CD14-positive monocyte (primary cell): ENCODE measurements at regions not wholly inside any gene's neighbourhood (a gene's known extent, or its start where the extent isn't known, plus 50 kb on each side); places are given as distances from the start of the nearest gene placed in this dataset.

Source experiments
- DNase-seq, 3 donors: peaks; one replicate each; pipeline ENCODE4 v3.0.0-alpha.2; 2011 to 2022
- H2AFZ ChIP-seq: 2 replicates; pipeline ENCODE4 v1.6.0; 2012; ENCODE audit warnings: mild to moderate bottlenecking, low read depth, low read length, inconsistent platforms; ENCODE audit not compliant: insufficient read depth, poor library complexity, severe bottlenecking
- H3K27ac ChIP-seq, 2 donors: 1 replicate in 1 of 2; 2 replicates in 1 of 2; pipeline ENCODE4 v1.5.1; 2012 to 2013; ENCODE audit warnings: low read length in 2 of 2, control low read depth in 1 of 2, inconsistent platforms in 1 of 2, low read depth in 1 of 2, mild to moderate bottlenecking in 1 of 2
- H3K27me3 ChIP-seq, 2 donors: one replicate each; pipeline versions ENCODE4 v1.6.0 to v1.6.1; 2011 to 2013; ENCODE audit warnings: low read length in 2 of 2; ENCODE audit not compliant: control insufficient read depth in 2 of 2, insufficient read depth in 2 of 2
- H3K36me3 ChIP-seq, 2 donors: replicated peaks in 1 of 2; 1 replicate in 1 of 2; 2 replicates in 1 of 2; pipeline versions ENCODE4 v1.5.1 to v1.6.1; 2012 to 2013; ENCODE audit warnings: low read length in 2 of 2, control low read depth in 1 of 2, inconsistent platforms in 1 of 2, mild to moderate bottlenecking in 1 of 2; ENCODE audit not compliant: insufficient read depth in 2 of 2, control insufficient read depth in 1 of 2
- H3K4me1 ChIP-seq, 2 donors: 1 replicate in 1 of 2; 2 replicates in 1 of 2; pipeline versions ENCODE4 v1.5.1 to v1.6.1; 2012 to 2013; ENCODE audit warnings: low read length in 2 of 2, control low read depth in 1 of 2, inconsistent platforms in 1 of 2, mild to moderate bottlenecking in 1 of 2, moderate library complexity in 1 of 2; ENCODE audit not compliant: insufficient read depth in 2 of 2, control insufficient read depth in 1 of 2
- H3K4me2 ChIP-seq: replicated peaks from 2 replicates; pipeline ENCODE3; 2012; ENCODE audit warnings: low read length, moderate library complexity, mild to moderate bottlenecking; ENCODE audit not compliant: poor library complexity, severe bottlenecking; ENCODE audit errors: extremely low read depth
- H3K4me3 ChIP-seq, 3 experiments: fragments of 200-600 bp in 1 of 3; sonication (generic) in 1 of 3; replicated peaks in 1 of 3; 1 replicate in 2 of 3; 2 replicates in 1 of 3; pipeline ENCODE4 v1.5.1; 2011 to 2013; ENCODE audit warnings: low read length in 3 of 3, mild to moderate bottlenecking in 3 of 3, control low read depth in 2 of 3, low read depth in 2 of 3, inconsistent platforms in 1 of 3, moderate library complexity in 1 of 3
- H3K79me2 ChIP-seq: 2 replicates; pipeline ENCODE4 v1.6.0; 2012; ENCODE audit warnings: mild to moderate bottlenecking, control low read depth, inconsistent platforms, low read length, moderate library complexity; ENCODE audit not compliant: insufficient read depth
- H3K9ac ChIP-seq: 2 replicates; pipeline ENCODE4 v1.6.0; 2017; ENCODE audit warnings: low read length, mild to moderate bottlenecking; ENCODE audit not compliant: insufficient read depth, poor library complexity, severe bottlenecking
- H3K9me3 ChIP-seq, 2 donors: replicated peaks in 1 of 2; 1 replicate in 1 of 2; 2 replicates in 1 of 2; pipeline versions ENCODE4 v1.5.1 to v1.6.1; 2012 to 2013; ENCODE audit warnings: low read length in 2 of 2, control low read depth in 1 of 2; ENCODE audit not compliant: control insufficient read depth in 1 of 2, insufficient read depth in 1 of 2
- H4K20me1 ChIP-seq: 2 replicates; pipeline ENCODE4 v1.6.0; 2012; ENCODE audit warnings: mild to moderate bottlenecking, low read length, control low read depth, moderate library complexity; ENCODE audit not compliant: insufficient read depth
- H3K27ac Mint-ChIP-seq, 7 donors: one replicate each; pipeline ENCODE4 v1.8.0; 2020; ENCODE audit warnings: mild to moderate bottlenecking in 7 of 7, mixed read lengths in 7 of 7, moderate library complexity in 6 of 7, inconsistent platforms in 2 of 7
- H3K27me3 Mint-ChIP-seq, 3 donors: one replicate each; pipeline ENCODE4 v1.8.0; 2021 to 2022; ENCODE audit warnings: low read depth in 3 of 3, mild to moderate bottlenecking in 3 of 3, mixed read lengths in 3 of 3, moderate library complexity in 3 of 3, inconsistent platforms in 1 of 3
- H3K36me3 Mint-ChIP-seq, 2 donors: one replicate each; pipeline ENCODE4 v1.8.0; 2020; ENCODE audit warnings: mixed read lengths in 2 of 2, inconsistent platforms in 1 of 2, mild to moderate bottlenecking in 1 of 2
- H3K4me1 Mint-ChIP-seq: one replicate; pipeline ENCODE4 v1.8.0; 2020; ENCODE audit warnings: mild to moderate bottlenecking, mixed read lengths
- H3K4me3 Mint-ChIP-seq, 2 donors: one replicate each; pipeline ENCODE4 v1.8.0; 2020; ENCODE audit warnings: mild to moderate bottlenecking in 2 of 2, mixed read lengths in 2 of 2, moderate library complexity in 1 of 2
- H3K9me3 Mint-ChIP-seq, 7 donors: one replicate each; pipeline ENCODE4 v1.8.0; 2020 to 2022; ENCODE audit warnings: mixed read lengths in 7 of 7, mild to moderate bottlenecking in 6 of 7, moderate library complexity in 6 of 7, inconsistent platforms in 2 of 7
- CTCF ChIP-seq: fragments of 200-600 bp; IDR thresholded peaks from one replicate; pipeline ENCODE4 v1.8.0; 2022; ENCODE audit warnings: antibody characterized with exemption, mild to moderate bottlenecking
- WGBS: methylation state at CpG from one replicate; pipeline ENCODE4 v1.1.5; 2013; ENCODE audit warnings: missing lambda C conversion rate; ENCODE audit not compliant: insufficient coverage; 5-methylcytosine and 5-hydroxymethylcytosine counted together
- intact Hi-C, 2 donors: fragments of 100-400 bp; cut with micrococcal nuclease; formaldehyde crosslinking; loops; one replicate each; pipeline versions ENCODE4 v1.15.0 to v1.15.1; 2023

- TF ChIP-seq CTCF: no peak
- no peaks in the 10 kb centered on the region for H3K27me3 ChIP-seq
- no CpG with 5 or more reads among the region's 2 CpGs for WGBS
- H4K20me1 ChIP-seq: no peaks in the 10 kb centered on the region
- no peak overlapping the region for H3K27ac Mint-ChIP-seq
- H3K4me3 Mint-ChIP-seq: no peak overlapping the region
- no peak overlapping the region for H3K4me3 ChIP-seq
- no peak overlapping the region for H3K27ac ChIP-seq
- H3K9me3 Mint-ChIP-seq: peaks cover 0 to 2% (median 0%) of the 10 kb centered on the region in 7 donors
- H3K4me1 ChIP-seq: no peaks in the 10 kb centered on the region
- no peaks in the 10 kb centered on the region for H3K4me1 Mint-ChIP-seq
- H3K27me3 Mint-ChIP-seq: peaks cover 0 to 2% (median 0%) of the 10 kb centered on the region in 3 donors
- H3K4me2 ChIP-seq: no peak overlapping the region
- H3K9ac ChIP-seq: no peak overlapping the region
- H3K36me3 Mint-ChIP-seq: no peaks in the 10 kb centered on the region
- no peak overlapping the region for H2AFZ ChIP-seq
- H3K79me2 ChIP-seq: no peaks in the 10 kb centered on the region
- DNase-seq: no peak
- no peaks in the 10 kb centered on the region for H3K9me3 ChIP-seq
- H3K36me3 ChIP-seq: no peaks in the 10 kb centered on the region
- intact Hi-C loops: no loop called here
These were observed 134.0 kb upstream of the SEMA3A start for GRCh38 chr7:84328571-84328970.

GRCh38 chr7:84324136-84324630 lies 129.6 kb upstream of the SEMA3A start:
- peaks cover 0 to 7% (median 4%) of the 10 kb centered on the region in 7 donors for H3K9me3 Mint-ChIP-seq
- TF ChIP-seq CTCF: no peak
- Histone ChIP-seq H3K79me2 (no peaks in the 10 kb centered on the region), H3K4me2 (no peak overlapping the region), H3K4me1 (no peaks in the 10 kb centered on the region), H4K20me1 (no peaks in the 10 kb centered on the region), H3K9me3 (no peaks in the 10 kb centered on the region), H3K36me3 (no peaks in the 10 kb centered on the region), H3K27ac (no peak overlapping the region), H3K27me3 (no peaks in the 10 kb centered on the region), H3K4me3 (no peak overlapping the region), H2AFZ (no peak overlapping the region), H3K9ac (no peak overlapping the region)
- H3K36me3 Mint-ChIP-seq: no peaks in the 10 kb centered on the region
- peaks cover 0 to 2% (median 0%) of the 10 kb centered on the region in 3 donors for H3K27me3 Mint-ChIP-seq
- H3K4me1 Mint-ChIP-seq: no peaks in the 10 kb centered on the region
- intact Hi-C loops: no loop called here
- no peak for DNase-seq
- no peak overlapping the region for H3K27ac Mint-ChIP-seq
- no peak overlapping the region for H3K4me3 Mint-ChIP-seq
